ENCODE measurements at regions not wholly inside any gene's neighbourhood (a gene's known extent, or its start where the extent isn't known, plus 50 kb on each side); places are given as distances from the start of the nearest gene placed in this dataset.

- TF ChIP-seq ZNF70 (CRISPR knock-in tag; IDR thresholded peaks at IDR 0.05) = no peak
- no peak for TF ChIP-seq TOX (CRISPR knock-in tag; IDR thresholded peaks at IDR 0.05; ENCODE audit: borderline replicate concordance)
- TF ChIP-seq RARB (CRISPR knock-in tag; IDR thresholded peaks at IDR 0.05) = no peak
- TF ChIP-seq OSR1 (CRISPR knock-in tag; IDR thresholded peaks at IDR 0.05) = no peak
- no peak for TF ChIP-seq TCF4 (CRISPR knock-in tag; IDR thresholded peaks at IDR 0.05; ENCODE audit: borderline replicate concordance)
- no peak for TF ChIP-seq PPARA (CRISPR knock-in tag; IDR thresholded peaks at IDR 0.05; ENCODE audit: borderline replicate concordance)
- TF ChIP-seq, protein P1, sequence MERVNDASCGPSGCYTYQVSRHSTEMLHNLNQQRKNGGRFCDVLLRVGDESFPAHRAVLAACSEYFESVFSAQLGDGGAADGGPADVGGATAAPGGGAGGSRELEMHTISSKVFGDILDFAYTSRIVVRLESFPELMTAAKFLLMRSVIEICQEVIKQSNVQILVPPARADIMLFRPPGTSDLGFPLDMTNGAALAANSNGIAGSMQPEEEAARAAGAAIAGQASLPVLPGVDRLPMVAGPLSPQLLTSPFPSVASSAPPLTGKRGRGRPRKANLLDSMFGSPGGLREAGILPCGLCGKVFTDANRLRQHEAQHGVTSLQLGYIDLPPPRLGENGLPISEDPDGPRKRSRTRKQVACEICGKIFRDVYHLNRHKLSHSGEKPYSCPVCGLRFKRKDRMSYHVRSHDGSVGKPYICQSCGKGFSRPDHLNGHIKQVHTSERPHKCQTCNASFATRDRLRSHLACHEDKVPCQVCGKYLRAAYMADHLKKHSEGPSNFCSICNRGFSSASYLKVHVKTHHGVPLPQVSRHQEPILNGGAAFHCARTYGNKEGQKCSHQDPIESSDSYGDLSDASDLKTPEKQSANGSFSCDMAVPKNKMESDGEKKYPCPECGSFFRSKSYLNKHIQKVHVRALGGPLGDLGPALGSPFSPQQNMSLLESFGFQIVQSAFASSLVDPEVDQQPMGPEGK (CRISPR knock-in tag; IDR thresholded peaks at IDR 0.05; ENCODE audit: borderline replicate concordance) = no peak
- TF ChIP-seq, protein P2, sequence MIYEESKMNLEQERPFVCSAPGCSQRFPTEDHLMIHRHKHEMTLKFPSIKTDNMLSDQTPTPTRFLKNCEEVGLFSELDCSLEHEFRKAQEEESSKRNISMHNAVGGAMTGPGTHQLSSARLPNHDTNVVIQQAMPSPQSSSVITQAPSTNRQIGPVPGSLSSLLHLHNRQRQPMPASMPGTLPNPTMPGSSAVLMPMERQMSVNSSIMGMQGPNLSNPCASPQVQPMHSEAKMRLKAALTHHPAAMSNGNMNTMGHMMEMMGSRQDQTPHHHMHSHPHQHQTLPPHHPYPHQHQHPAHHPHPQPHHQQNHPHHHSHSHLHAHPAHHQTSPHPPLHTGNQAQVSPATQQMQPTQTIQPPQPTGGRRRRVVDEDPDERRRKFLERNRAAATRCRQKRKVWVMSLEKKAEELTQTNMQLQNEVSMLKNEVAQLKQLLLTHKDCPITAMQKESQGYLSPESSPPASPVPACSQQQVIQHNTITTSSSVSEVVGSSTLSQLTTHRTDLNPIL (CRISPR knock-in tag; IDR thresholded peaks at IDR 0.05; ENCODE audit: low read depth) = no peak
- TF ChIP-seq ZFP30 (CRISPR knock-in tag; IDR thresholded peaks at IDR 0.05) = no peak
- no peak for TF ChIP-seq ISL1 (CRISPR knock-in tag; IDR thresholded peaks at IDR 0.05)
These were observed 331.0 kb upstream of the IL12A start for GRCh38 chr3:159657629-159658028.

Measured in SK-N-SH treated with all-trans-retinoic acid at 6 μM for 48 hours (cell line).